ENCODE measurements at regions not wholly inside any gene's neighbourhood (a gene's known extent, or its start where the extent isn't known, plus 50 kb on each side); places are given as distances from the start of the nearest gene placed in this dataset.

DNA sequence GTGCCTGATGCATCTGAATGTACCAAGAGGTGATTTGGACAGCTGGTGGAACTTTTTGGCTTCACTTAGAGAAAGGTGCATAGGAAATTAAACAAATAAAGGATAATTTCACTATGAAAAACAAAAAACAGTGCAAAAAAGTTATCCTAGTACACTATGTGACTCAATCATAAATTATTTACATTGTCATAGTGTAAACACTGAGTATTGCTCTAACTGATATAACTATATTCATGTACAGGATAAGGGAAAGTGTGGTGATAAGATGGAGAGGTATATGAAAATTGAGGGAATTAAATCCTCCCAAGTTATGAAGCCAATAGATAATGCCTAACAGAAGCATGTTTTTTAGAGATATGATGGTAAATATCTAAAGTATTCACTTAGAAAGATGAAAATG is 50.2 kb upstream of the CPNE4 start:
- TF ChIP-seq, protein P1, sequence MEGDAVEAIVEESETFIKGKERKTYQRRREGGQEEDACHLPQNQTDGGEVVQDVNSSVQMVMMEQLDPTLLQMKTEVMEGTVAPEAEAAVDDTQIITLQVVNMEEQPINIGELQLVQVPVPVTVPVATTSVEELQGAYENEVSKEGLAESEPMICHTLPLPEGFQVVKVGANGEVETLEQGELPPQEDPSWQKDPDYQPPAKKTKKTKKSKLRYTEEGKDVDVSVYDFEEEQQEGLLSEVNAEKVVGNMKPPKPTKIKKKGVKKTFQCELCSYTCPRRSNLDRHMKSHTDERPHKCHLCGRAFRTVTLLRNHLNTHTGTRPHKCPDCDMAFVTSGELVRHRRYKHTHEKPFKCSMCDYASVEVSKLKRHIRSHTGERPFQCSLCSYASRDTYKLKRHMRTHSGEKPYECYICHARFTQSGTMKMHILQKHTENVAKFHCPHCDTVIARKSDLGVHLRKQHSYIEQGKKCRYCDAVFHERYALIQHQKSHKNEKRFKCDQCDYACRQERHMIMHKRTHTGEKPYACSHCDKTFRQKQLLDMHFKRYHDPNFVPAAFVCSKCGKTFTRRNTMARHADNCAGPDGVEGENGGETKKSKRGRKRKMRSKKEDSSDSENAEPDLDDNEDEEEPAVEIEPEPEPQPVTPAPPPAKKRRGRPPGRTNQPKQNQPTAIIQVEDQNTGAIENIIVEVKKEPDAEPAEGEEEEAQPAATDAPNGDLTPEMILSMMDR (IDR thresholded peaks at IDR 0.05): no peak
- TF ChIP-seq, protein P2, sequence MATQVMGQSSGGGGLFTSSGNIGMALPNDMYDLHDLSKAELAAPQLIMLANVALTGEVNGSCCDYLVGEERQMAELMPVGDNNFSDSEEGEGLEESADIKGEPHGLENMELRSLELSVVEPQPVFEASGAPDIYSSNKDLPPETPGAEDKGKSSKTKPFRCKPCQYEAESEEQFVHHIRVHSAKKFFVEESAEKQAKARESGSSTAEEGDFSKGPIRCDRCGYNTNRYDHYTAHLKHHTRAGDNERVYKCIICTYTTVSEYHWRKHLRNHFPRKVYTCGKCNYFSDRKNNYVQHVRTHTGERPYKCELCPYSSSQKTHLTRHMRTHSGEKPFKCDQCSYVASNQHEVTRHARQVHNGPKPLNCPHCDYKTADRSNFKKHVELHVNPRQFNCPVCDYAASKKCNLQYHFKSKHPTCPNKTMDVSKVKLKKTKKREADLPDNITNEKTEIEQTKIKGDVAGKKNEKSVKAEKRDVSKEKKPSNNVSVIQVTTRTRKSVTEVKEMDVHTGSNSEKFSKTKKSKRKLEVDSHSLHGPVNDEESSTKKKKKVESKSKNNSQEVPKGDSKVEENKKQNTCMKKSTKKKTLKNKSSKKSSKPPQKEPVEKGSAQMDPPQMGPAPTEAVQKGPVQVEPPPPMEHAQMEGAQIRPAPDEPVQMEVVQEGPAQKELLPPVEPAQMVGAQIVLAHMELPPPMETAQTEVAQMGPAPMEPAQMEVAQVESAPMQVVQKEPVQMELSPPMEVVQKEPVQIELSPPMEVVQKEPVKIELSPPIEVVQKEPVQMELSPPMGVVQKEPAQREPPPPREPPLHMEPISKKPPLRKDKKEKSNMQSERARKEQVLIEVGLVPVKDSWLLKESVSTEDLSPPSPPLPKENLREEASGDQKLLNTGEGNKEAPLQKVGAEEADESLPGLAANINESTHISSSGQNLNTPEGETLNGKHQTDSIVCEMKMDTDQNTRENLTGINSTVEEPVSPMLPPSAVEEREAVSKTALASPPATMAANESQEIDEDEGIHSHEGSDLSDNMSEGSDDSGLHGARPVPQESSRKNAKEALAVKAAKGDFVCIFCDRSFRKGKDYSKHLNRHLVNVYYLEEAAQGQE (IDR thresholded peaks at IDR 0.05; ENCODE audit: insufficient read depth in 1 of 2, low read depth in 2 of 2, low read length in 1 of 2): no peak
- TF ChIP-seq POLR2AphosphoS5 (IDR thresholded peaks at IDR 0.05; ENCODE audit: low read depth, low read length) (no peak), TCF7L2 (IDR thresholded peaks at IDR 0.05; ENCODE audit: low read depth, low read length) (no peak), SIN3A (IDR thresholded peaks at IDR 0.05; ENCODE audit: borderline replicate concordance, insufficient read depth, low read depth, low read length) (no peak)

Measured in Panc1 (cell line).